HUDEP-2 (cell line): ENCODE measurements at regions not wholly inside any gene's neighbourhood (a gene's known extent, or its start where the extent isn't known, plus 50 kb on each side); places are given as distances from the start of the nearest gene placed in this dataset.

Experiments
- DNase-seq, 76 experiments: peaks; one replicate each; lab custom pipeline; 2025; ENCODE audit not compliant: unreplicated experiment in 76 of 76; lab: John Stamatoyannopoulos, UW

DNA sequence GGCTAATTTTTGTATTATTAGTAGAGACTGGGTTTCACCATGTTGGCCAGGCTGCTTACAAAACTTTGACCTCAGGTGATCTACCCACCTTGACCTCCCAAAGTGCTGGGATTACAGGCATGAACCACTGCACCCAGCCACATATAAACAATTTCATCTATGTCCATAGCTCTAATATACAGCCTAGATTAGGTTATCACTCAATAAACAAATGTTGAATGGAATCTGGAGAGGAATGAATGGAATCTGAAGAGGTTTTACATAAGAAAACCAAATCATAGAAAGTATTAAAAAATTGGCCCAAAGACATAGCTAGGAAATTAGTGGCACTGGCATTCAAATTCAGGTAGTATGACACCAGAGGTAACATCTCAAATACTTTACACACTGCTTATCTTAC, 1401.4 kb upstream of the TENM4 start:
- DNase-seq = no peak

DNA sequence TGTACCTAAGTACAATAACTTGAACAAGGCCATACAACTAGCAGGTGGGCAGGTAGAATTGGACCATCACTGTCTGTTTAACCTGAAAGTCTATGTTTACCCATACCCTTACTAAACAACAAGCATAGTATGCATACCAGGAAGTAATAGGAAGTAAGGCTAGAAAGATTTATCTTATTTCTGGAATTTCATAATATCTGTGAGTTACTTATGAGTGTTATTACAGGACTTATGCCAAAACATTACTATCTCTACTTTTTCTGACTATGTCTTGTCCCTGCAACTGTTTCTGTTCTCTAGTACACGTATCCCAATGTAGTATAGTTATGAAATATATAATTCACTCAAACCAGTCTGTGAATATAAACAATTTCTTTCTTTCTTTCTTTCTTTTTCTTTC, 1400.8 kb upstream of the TENM4 start:
- no peak for DNase-seq

DNA sequence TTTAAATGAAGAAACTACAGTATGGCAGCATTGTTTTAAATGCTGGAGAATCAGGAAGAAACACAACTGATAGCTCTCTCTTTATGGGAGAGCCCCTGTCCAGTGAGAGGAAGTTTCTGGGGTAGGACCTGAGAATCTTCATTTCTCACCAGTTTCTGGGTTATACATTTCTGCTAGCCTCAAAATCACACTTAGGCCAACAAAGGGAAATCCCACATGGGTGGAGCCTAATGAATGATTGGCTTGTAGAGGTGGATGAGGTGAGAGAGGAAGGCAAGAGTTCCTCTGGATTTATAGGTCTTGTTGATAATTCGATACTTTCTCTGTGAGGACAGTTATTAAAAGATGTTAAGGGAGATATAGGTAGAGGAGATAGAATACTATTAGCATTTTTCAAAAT, 1397.3 kb upstream of the TENM4 start:
- no peak for DNase-seq

DNA sequence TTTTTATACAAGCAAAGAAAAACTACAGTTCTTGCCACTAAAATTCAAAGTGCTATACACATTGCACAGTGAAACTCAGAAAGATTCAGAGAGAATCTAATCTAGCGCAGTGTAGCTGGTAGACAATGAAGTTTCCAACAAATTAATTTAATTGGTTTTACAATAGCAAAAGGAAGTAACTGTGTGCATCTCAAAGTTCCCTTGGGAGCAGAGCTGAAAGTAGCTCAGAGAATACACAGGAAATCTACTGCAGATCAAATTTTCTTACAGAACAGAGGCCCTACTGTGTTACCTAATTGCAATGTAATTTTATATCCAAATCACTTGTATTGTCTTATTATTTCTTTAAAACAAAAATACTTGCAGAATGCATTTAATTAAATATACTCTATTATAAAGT, 1396.2 kb upstream of the TENM4 start:
- no peak for DNase-seq

DNA sequence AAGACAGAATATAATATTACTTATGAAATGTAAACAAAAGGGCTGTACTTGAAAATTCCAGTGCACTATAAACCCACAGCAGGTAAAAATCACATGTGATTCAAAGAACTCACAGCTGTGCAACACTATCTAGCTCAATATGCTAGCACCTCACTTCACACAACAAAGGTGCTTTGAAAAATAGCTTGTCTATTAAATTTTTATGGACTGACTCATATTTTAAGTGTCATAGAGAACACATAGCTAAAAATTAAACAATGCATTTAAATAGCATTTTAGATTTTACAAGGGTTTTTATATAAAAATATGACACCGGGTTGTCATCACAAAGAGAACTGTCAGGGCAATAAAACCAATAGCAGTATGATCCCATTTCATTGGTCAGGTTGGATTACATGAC, 1390.5 kb upstream of the TENM4 start:
- no peak for DNase-seq

DNA sequence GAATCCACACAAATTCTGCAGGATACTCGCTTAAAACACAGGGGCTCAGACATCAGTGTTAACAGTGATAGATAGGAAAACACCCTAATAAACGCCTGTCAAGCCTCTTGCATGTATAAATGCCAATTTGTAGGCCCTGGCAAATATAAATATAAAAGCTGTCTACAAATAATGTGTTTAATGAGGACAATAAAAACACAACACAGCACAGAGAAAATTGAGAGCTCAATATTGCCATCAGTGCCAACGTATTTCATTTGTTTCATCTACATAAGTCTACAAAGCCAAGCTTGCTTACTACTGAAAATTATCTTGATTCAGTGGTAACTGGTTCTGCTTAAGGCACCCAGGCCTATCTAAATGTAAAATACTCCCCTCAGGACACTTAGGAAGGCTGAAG, 1387.0 kb upstream of the TENM4 start:
- no peak for DNase-seq

DNA sequence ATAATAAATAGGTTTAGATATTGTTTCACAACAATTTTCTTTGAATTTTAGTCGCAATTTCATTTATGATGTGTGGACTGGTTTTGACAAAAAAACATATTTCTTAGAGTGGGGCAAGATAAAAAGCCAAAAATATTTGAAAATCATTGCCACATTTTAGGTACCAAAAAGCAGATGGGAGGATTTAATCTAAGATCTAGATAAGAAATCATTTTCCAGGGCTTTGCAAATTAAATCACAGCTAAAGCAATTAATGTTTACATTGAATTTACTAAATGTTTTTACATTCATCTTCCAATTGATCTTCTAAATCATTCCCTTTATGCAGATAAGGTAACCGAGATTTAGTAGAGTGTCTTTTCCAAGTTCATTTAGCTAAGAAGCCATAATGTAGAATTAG, 1386.0 kb upstream of the TENM4 start:
- no peak for DNase-seq

DNA sequence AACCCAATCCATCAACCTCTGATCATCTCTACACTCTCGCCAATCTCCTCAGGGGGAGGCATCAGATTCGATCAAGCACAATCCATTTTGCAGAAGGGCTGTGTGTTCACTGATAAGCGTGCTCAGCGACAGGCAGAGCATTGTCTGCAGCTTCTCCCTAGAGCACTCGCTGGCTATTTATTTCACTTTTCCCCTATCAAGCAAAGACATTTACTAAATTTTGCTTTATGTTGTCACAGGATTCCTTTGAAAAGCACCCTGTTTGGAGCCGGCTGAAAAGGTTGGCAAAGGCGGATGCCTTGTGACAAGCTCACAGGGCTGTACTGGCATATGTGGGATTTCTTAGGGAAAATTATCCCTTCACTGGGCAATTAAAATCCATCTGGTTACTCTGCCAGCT, 1381.5 kb upstream of the TENM4 start:
- no peak for DNase-seq

DNA sequence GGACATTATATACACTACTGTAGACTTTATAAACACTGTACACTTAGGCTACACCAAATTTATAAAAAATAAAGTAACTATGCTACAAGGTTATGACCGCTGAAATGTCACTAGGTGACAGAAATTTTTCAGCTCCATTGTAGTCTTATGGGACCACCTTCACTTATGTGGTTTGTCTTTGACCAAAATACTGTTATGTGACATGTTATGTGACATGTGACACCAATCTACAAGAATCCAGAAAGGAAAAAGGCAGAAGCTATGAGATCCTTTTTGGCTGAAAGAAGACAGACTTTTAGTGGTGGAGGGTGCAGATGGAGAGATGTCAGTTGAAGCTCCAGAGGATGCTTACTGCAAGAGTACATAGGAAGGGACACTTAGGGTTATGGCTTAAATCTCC, 1378.4 kb upstream of the TENM4 start:
- no peak for DNase-seq

DNA sequence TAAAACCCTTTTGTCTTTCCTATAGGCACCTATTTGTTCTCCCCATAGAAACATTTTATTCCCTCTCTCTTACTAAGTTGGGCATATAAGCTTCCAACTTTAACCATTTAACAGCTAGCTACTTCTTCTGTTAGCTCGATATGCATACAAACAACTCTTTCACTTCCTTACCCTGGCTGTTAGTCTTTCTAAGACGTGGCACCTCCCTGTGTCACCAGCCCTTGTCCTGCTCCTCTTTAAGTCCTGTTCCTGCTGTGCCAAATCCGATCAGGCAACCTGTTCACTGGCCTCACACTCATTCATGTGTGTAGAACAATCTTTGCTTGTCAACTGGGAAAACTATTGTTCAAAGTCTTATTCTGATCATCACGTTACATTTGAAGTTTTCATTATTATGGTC, 1376.1 kb upstream of the TENM4 start:
- no peak for DNase-seq

DNA sequence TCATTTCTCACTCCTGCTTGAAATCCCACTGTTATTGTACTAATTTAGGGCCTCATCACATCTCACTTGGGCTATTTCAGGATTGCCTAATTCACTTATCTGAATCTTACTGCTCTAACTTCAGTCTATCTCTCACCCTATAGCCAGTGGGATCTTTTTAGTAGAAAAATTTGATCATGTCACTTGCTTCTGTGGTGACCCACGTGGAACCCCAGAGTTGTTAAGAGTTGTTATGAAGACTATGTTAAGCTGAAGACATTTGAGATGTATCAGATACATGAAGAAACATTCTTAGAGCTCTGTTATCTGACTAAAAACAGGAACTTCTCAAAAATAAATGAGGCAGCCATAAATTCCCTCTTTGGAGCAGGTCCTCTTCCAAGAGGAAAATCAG, 1375.6 kb upstream of the TENM4 start:
- no peak for DNase-seq

DNA sequence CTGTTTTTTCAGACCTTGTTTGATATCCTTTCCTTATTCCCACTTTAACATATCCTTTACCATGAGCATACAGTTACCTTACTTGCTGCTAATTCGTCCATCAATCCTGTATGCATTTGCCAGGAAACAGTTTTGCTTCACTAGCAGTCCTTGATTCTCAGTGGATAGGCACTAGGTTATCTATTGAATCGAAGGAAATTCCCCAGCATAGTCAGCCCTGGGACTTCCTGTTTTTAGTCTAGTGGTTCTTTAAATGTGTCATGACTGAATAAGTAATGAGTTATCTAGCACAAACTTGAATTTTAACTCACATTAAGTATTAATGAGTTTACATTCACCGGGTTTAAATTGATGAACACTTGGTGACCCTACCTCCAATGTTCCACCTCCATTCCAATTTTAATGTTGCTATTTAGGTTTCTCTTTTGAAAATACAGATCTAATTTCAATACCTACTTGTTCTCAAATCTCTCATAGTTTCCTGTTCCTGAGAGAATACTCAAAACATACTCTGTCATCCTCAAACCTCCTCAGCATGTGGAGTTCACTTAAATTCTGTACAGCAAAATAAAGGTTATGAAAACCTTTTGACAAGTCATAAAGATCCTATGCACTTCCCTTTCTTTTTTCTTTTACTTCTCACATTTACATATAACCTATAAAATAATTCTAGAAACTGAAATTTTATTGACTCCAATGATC, 1375.1 kb upstream of the TENM4 start:
- DNase-seq = no peak

DNA sequence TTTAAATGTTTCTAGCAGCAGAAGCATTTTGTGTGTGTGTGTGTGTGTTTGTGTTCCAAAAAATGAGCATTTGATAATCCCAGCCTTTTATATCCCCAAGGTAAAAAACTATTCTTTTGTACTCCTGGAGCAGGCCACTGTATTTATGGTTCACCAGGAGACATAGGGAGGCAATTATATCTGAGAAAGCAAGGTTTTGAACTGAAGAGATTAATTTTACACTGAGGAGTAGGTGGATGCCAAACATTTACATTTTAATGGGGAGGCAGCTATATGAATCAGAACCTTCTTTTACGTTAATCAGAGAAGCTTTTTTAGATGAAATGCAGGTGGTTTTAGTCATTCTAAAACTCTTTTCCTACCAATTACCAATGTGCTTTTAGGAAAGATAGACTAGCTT, 1374.0 kb upstream of the TENM4 start:
- DNase-seq = no peak

DNA sequence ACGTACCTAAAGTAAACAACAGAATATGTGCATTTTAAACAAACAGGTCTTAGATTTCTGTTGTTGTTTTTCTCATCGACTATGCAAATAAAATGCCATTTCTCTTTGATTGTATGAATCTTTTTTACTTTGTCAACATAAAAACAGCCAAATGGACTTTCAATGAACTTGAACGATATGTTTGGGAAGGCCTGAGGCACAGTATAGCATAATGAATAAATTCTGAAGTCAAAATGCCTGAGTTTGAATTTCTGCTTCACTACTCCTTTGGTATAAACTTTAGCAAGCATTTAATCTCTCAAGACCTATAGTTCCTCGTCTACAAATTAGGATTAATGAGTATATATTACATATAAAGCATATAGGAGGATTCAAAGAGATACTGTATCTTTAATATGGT, 1369.9 kb upstream of the TENM4 start:
- DNase-seq = no peak

DNA sequence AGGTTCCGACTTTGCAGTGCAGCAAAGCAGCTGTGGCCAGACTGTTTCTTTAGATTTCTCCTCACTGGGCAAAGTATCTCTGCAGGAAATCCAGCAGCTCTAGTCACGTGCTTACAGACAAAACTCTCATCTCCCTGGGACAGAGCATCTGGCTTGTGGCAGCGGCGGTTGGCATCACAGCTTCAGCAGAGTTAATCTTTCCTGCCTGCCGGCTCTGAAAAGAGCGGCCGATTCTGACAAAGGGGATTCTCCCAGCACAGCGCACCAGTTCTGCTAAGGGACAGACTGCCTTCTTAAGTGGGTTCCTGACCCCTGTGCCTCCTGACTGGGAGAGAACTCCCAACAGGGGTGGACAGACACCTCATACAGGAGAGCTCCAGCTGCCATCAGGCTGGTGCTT, 1357.3 kb upstream of the TENM4 start:
- DNase-seq = no peak

DNA sequence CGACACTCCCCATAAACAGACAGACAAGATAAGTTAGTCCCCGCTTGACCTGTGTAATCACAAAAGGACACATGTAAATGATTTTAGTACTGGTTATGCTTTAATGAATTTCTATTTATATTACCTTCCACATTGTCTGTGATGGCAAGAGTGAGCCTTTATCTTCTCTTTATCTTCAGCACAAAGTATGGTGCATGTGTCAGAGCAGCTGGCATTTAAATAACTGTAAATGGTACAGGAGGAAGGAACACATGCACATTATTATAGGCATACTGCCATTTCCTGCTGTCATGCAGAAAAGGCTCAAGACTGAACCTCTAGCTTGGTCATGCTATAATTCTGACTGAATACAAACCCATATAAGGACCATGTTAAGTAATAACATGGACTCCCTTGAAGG, 1342.7 kb upstream of the TENM4 start:
- no peak for DNase-seq

DNA sequence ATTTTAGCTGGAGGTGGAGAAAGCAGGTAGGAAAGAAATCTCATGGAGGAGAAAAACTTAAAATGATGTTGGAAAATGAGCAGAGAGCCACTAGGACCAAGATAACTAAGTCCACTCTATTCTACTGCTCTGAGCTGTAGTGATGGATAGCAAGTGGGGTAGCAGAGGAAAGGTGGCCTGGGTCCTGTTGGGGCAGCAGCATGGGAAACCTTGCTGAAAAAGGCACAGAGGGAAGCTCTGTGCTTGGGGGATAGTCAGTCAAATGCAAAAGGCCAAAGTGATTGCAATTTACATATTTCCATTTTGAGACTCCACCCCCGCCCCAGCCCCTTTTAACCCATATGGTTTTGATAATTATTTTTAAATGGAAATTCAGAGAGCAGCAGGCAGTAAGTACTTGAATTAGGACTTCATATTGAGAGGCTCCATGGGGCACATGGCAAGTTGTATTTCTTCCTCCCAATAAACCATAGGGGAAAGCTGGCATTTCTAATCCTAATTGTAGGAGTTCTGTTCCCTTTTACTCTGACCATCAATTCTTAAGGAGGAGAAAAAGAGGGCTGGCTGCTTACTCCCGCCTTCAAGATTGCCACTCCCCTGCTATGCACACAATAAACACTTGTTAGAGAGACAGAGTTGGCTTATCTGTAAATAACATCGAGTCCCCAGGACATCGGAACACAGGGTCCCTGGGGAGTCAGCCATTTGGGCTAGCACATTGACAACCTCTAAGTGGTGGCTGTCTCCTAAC, 1341.5 kb upstream of the TENM4 start:
- no peak for DNase-seq

DNA sequence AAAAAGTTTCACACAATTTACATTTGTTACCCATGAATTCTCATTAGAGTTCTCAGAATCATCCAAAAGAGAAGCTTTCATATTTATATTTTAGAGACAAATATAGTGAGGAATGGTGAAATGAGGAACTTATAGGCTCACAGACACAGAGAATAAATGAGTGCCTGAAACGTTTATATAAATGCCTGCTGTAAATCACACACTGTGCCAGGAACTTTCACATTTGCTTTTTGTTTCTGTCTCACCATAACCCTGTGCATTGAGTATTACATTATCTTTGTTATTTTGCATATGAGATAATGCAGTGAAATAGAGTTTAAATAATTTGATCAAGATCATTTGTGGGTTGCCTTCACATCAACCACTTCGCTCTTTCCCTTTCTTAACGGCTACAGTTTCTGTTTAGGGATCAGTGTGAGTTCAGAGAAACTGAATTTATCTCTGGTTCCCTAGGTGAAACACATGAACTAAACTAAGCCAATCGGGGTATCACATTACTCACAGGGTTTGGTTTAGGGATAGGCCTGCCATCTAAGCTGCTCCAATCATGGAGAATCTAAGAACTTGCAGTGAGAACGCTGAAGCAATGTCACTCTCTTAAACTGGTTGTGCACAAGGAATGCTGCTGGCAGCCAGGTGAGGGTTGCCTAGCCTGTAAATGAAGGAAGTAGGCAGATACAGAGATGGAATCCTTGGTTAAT, 1339.2 kb upstream of the TENM4 start:
- DNase-seq = no peak

DNA sequence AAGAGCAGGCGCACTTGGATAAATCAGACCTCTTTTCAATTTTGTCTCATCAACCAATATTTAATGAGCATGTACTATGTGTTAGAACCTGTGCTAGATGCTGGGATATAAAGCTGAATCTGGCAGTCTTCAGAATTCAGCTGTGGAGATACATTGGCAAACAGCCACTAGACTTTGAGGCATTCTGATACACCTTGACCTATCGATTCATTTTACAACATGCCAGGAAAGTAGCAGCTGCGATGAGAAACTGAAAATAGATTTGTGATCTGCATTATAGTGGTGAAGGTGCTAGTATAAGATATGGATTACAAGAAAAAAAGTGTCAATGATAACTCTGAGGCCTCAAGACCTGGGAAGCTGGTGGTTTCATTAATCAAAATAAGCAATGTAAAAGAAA, 1338.1 kb upstream of the TENM4 start:
- DNase-seq = no peak

DNA sequence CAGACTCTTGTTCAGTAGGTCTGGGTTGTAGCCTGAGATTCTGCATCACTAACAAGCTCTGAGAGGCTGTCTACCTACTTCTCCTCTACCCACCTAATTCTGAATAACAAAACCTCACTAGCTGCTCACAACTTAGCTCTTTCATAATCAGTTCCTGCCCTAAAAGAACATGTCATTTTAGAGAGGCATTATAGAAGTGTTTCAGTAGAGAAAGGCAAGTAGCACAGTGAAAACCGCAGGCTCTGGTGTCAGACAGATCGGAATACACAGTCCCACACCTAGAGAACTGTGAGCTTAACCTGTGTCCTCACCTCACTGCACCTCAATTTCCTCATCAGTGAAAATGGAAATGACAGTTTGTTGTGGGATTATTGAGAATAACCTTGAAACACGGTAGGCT, 1337.6 kb upstream of the TENM4 start:
- DNase-seq = no peak

DNA sequence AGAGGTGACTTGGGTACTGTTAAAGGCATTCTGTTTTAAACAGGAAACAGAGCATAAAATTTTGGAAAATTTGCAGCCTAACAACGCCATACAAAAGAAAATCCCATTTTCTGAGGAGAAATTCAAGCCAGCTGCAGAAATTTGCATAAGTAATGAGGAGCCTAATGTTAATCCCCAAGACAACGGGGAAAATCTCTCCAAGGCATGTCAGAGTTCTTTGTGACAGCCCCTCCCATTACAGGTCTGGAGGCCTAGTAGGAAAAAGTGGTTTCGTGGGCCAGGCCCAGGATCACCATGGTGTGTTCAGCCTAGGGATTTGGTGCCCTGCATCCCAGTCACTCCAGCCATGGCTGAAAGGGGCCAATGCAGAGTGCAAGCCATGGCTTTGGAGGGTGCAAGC, 1333.1 kb upstream of the TENM4 start:
- DNase-seq = no peak

DNA sequence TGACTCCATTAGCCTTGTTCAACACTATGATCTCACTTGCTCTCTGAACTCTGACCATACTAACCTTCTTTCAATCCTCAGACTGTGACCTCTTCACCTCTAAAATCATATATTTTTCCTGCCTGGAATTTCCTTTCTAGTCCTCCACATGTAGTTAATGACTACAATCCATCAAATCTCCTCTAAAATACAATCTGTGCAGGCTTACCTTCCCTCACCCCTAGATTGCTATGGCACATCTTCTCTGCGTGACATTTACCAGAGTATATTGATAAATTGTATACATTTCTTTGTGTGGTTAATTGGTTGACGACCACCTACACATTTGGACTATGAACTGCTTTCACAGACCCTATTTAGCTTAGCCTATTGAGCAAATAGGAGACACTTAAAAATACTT, 1330.2 kb upstream of the TENM4 start:
- no peak for DNase-seq
